Keratinocyte (primary cell): ENCODE measurements at regions not wholly inside any gene's neighbourhood (a gene's known extent, or its start where the extent isn't known, plus 50 kb on each side); places are given as distances from the start of the nearest gene placed in this dataset.

Experiments
- DNase-seq: peaks from one replicate; pipeline ENCODE4 v3.0.0-alpha.2; 2011; ENCODE audit warnings: low read depth, missing footprints, low spot score
- FAIRE-seq: peaks from 2 replicates; lab custom pipeline; 2011; peaks lifted over from hg19 to GRCh38; lab: Jason Lieb, UNC
- H2AFZ ChIP-seq: 2 replicates; pipeline ENCODE4 v1.6.0; 2012; ENCODE audit warnings: low read length, control low read depth, inconsistent platforms; ENCODE audit not compliant: control insufficient read depth
- H3K27ac ChIP-seq: 2 replicates; pipeline ENCODE4 v1.5.1; 2011; ENCODE audit warnings: low read length; ENCODE audit not compliant: control insufficient read depth, insufficient read depth
- H3K27me3 ChIP-seq: 3 replicates; pipeline ENCODE4 v1.6.0; 2011; ENCODE audit warnings: low read length; ENCODE audit not compliant: control insufficient read depth, insufficient read depth; ENCODE audit errors: extremely low read depth
- H3K36me3 ChIP-seq, 2 experiments: 2 replicates in 1 of 2; 3 replicates in 1 of 2; pipeline ENCODE4 v1.5.1; 2011; ENCODE audit warnings: low read length in 2 of 2, mild to moderate bottlenecking in 1 of 2; ENCODE audit not compliant: control insufficient read depth in 2 of 2, insufficient read depth in 2 of 2; ENCODE audit errors: extremely low read depth in 1 of 2
- H3K4me1 ChIP-seq: 3 replicates; pipeline ENCODE4 v1.5.1; 2011; ENCODE audit warnings: low read length; ENCODE audit not compliant: control insufficient read depth, insufficient read depth; ENCODE audit errors: extremely low read depth
- H3K4me2 ChIP-seq: 3 replicates; pipeline ENCODE4 v1.6.0; 2011; ENCODE audit warnings: low read depth, low read length; ENCODE audit not compliant: control insufficient read depth, insufficient read depth; ENCODE audit errors: extremely low read depth
- H3K4me3 ChIP-seq, 3 experiments: fragments of 200-600 bp in 1 of 3; sonication (generic) in 1 of 3; 2 replicates in 2 of 3; 3 replicates in 1 of 3; pipeline ENCODE4 v1.5.1; 2011 to 2016; ENCODE audit warnings: low read length in 3 of 3, mild to moderate bottlenecking in 3 of 3, control low read depth in 2 of 3, inconsistent platforms in 1 of 3, low read depth in 1 of 3, mixed read lengths in 1 of 3, mixed run types in 1 of 3, moderate library complexity in 1 of 3; ENCODE audit not compliant: control insufficient read depth in 2 of 3, insufficient read depth in 2 of 3; ENCODE audit errors: extremely low read depth in 1 of 3
- H3K79me2 ChIP-seq: 2 replicates; pipeline ENCODE4 v1.6.0; 2012; ENCODE audit warnings: low read length; ENCODE audit not compliant: control insufficient read depth, insufficient read depth
- H3K9ac ChIP-seq: 3 replicates; pipeline ENCODE4 v1.6.0; 2011; ENCODE audit warnings: low read length; ENCODE audit not compliant: control insufficient read depth, insufficient read depth; ENCODE audit errors: extremely low read depth
- H3K9me1 ChIP-seq: 3 replicates; pipeline ENCODE4 v1.6.0; 2011; ENCODE audit warnings: low read length; ENCODE audit not compliant: control insufficient read depth, insufficient read depth; ENCODE audit errors: extremely low read depth
- H3K9me3 ChIP-seq: 2 replicates; pipeline ENCODE4 v1.5.1; 2012; ENCODE audit warnings: low read depth, low read length; ENCODE audit not compliant: control insufficient read depth
- H4K20me1 ChIP-seq: 3 replicates; pipeline ENCODE4 v1.6.0; 2011; ENCODE audit warnings: low read length; ENCODE audit not compliant: control insufficient read depth, insufficient read depth; ENCODE audit errors: extremely low read depth
- CTCF ChIP-seq, 3 experiments: IDR thresholded peaks in 1 of 3; conservative IDR thresholded peaks in 1 of 3; optimal IDR thresholded peaks in 1 of 3; 2 replicates in 2 of 3; 3 replicates in 1 of 3; pipeline versions ENCODE3 to v1.5.1; 2011; ENCODE audit warnings: low read length in 3 of 3, mild to moderate bottlenecking in 3 of 3, moderate library complexity in 2 of 3, control low read depth in 1 of 3, inconsistent platforms in 1 of 3; ENCODE audit not compliant: insufficient read depth in 2 of 3; ENCODE audit errors: extremely low read depth in 1 of 3
- EZH2 ChIP-seq: IDR thresholded peaks from one replicate; pipeline ENCODE4 v1.6.1; 2012; ENCODE audit warnings: inconsistent platforms, mild to moderate bottlenecking, low read length, moderate library complexity
- dilution Hi-C: fragments of 300-500 bp; cut with MboI; formaldehyde crosslinking; loops from one replicate; pipeline ENCODE4 v1.7.0; 2020; ENCODE audit warnings: low sequenced_read_pairs; ENCODE audit not compliant: extremely low pct_ligation_motif_present

DNA sequence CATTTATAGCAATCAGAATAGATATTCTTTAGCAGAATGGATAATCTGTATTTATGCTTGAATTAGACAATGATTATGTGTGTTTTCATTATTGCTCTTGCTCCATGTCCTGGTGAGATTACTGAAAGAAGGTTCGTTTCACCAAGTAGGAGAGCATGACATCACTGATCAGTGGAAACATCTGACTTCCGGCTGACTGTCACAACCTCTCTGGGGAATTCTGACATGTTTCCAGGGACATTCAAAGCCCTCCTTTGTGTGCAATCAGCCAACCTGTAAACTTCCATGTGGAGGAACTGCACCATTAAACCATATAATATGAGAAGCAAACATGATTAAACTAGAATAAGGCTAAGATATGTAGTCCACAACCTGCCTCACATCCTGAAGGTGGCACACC lies 424.8 kb upstream of the ADGRL4 start:
- H4K20me1 ChIP-seq = no peaks in the 10 kb centered on the region
- no peaks in the 10 kb centered on the region for H3K9me1 ChIP-seq
- no peaks in the 10 kb centered on the region for H3K4me1 ChIP-seq
- no peak overlapping the region for H3K4me2 ChIP-seq
- no peaks in the 10 kb centered on the region for H3K27me3 ChIP-seq
- no peaks in the 10 kb centered on the region for H3K9me3 ChIP-seq
- no peak for DNase-seq
- FAIRE-seq = no peak
- H3K4me3 ChIP-seq = no peak overlapping the region
- H3K27ac ChIP-seq = no peak overlapping the region
- dilution Hi-C loops = no loop called here
- no peaks in the 10 kb centered on the region for H3K79me2 ChIP-seq
- TF ChIP-seq CTCF (optimal IDR thresholded peaks at IDR 0.05 in 1 of 3, IDR thresholded peaks at IDR 0.05 in 1 of 3, conservative IDR thresholded peaks at IDR 0.05 in 1 of 3; ENCODE audit: extremely low read depth in 1 of 3, insufficient read depth in 2 of 3, low read length in 3 of 3) (no peak), EZH2 (no peak)
- H3K9ac ChIP-seq = no peak overlapping the region
- no peaks in the 10 kb centered on the region for H3K36me3 ChIP-seq
- no peak overlapping the region for H2AFZ ChIP-seq

DNA sequence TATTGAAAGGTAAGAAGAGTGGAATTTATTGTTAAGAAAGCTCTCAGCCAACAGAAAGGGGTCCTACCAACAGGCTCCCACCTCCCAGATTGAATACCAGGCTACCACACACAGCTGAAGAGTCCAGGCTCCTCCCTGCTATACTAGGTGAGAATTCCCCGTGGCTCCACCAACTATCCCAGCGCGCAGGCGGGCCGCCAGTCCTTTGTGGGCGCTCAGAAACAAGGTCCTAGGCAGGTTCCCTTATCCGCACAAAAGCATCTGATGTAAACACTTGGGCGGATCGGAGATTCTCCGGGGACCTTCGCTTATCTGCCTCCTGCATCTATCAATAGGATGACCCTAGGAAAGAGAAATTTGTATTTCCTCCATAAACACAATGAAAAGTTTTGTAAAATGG lies 423.9 kb upstream of the ADGRL4 start:
- Histone ChIP-seq H3K4me1 (no peaks in the 10 kb centered on the region), H3K27me3 (no peaks in the 10 kb centered on the region), H3K4me2 (no peak overlapping the region), H3K27ac (no peak overlapping the region), H3K36me3 (no peaks in the 10 kb centered on the region), H3K79me2 (no peaks in the 10 kb centered on the region), H3K9me1 (no peaks in the 10 kb centered on the region), H3K4me3 (no peak overlapping the region), H3K9me3 (no peaks in the 10 kb centered on the region), H3K9ac (no peak overlapping the region), H4K20me1 (no peaks in the 10 kb centered on the region), H2AFZ (no peak overlapping the region)
- TF ChIP-seq EZH2 = no peak
- TF ChIP-seq CTCF (optimal IDR thresholded peaks at IDR 0.05 in 1 of 3, IDR thresholded peaks at IDR 0.05 in 1 of 3, conservative IDR thresholded peaks at IDR 0.05 in 1 of 3; ENCODE audit: extremely low read depth in 1 of 3, insufficient read depth in 2 of 3, low read length in 3 of 3) = no peak
- DNase-seq = no peak
- FAIRE-seq = no peak
- dilution Hi-C loops = no loop called here
